GM21619 (cell line): ENCODE measurements at regions not wholly inside any gene's neighbourhood (a gene's known extent, or its start where the extent isn't known, plus 50 kb on each side); places are given as distances from the start of the nearest gene placed in this dataset.

Experiments used
- ATAC-seq: cut with Tn5 transposase; IDR thresholded peaks from one replicate; pipeline ENCODE4 v1.9.1; 2021; ENCODE audit not compliant: unreplicated experiment

DNA sequence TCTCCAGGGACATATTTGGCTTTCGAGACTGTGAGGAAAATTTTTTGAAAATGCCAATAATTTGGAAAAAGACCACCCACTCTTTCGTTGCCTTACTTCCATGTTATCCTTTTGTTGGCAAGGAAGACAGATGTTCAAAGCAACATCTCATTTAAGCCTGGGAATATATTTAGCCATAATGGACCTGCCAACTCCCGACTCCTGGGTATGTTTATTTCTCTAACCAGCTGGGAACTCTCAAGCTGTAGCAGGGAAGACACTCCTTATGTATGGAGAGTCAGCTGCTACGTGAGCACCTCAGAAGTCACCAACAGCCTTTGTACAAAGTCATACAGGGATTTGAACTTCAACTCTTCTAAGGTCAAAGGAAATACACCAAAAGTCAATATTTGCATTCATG lies 96.5 kb upstream of the DAAM1 start:
- ATAC-seq: no peak

DNA sequence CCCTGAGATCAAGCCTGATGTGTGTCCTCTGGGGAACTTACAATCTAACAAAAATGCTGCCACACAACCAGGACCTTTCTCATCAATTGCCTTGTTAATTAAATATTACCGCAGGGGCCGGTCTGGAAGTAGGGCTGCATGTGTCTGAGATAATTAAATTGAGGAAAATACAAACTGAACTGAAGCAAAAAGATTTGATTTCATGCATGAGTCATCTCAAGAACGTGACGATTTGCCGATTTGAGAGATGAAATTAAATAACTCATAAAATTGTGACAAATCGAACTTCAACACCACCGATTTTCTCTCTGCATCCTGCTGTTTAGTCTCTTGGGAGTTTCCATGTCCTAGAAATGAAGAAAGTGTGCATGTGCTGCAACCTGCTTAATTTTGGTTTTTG lies 94.6 kb upstream of the DAAM1 start:
- no peak for ATAC-seq

DNA sequence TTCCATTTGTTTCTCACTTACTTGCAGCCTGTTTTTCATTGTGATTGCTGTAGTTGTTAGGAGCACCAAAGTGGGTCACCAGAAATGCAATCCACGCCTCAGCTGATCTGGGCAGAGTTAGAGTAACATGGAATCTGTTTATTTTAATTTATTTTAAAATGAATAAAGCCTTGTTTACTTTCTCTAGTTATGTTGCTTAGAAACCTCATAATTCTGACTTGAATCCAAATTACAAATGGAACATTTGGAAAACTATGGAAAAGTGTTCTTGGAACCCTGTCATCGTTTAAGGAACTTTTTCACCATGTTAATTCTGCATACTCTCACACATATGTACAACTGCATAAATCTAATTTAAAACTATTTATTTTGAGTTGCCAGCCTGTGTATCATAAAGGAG lies 92.2 kb upstream of the DAAM1 start:
- ATAC-seq: no peak

DNA sequence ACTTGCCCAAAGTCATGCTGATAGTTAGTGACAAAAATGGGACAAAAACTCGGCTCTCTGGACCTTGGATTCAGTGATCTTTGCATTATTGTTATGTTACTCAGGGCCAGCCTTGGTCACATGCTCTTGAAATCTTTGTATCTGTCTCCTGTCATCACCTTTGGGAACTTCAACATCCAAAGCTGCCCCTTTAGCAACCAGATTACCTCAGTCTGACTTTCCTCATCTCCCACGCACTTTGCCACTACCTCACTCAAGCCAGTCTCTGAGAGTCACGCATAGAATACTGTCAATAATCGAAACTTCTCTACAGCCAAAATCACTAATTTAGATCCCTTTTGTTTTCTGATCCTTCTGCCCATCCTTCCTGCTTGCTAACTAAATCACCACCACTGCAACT lies 90.8 kb upstream of the DAAM1 start:
- ATAC-seq: no peak

DNA sequence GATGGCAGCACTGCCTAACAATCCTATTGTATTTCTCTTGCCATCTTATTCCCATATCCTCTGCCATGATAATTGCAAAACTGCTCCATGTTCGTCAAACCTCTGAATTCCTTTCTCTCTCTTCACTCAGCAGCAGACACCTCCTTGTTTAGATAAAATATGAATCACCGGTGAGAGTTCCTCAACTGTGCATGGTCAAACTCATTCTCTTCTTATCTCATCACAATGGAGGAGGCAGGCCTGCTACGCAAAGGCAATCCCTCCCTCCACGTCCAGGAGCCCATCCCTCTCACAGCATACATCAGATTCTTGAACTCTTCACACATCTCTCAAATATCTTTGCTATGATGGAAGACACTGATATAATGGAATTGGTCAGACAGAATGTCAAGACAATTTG lies 90.1 kb upstream of the DAAM1 start:
- ATAC-seq: no peak

DNA sequence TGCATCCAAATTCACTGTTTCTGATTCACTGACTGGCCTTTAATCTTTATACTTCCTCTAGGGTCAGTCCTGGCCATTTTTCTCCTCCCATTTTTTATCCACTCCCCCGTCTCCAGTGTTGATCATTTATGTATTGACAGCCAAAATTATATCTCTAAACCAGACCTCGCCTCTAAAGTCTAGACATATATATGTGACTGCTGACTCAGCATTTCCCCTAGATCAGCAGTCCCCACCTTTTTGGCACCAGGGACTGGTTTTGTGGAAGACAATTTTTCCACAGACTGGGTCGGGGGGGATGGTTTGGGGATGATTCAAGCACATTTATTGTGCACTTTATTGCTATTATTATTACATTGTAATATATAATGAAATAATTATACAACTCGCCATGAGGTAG lies 88.3 kb upstream of the DAAM1 start:
- no peak for ATAC-seq

DNA sequence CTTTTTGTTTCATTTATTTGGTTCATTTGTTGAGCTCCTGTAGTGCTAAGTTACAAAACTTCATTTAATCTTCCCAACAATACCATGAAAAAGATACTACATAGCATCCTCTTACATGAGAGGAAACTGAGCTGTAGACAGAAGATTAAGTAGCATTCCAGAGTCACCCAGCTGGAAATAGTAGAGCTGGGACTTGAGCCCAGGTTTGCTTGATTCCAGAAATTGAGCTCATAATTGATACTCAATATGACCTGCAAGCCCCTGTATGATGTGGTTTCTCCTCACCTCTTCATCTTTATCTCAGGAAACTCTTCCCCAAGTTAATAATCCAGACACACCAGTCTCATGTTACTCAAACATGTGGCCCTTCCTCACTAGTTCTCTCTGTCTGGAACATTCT lies 87.0 kb upstream of the DAAM1 start:
- ATAC-seq: no peak

DNA sequence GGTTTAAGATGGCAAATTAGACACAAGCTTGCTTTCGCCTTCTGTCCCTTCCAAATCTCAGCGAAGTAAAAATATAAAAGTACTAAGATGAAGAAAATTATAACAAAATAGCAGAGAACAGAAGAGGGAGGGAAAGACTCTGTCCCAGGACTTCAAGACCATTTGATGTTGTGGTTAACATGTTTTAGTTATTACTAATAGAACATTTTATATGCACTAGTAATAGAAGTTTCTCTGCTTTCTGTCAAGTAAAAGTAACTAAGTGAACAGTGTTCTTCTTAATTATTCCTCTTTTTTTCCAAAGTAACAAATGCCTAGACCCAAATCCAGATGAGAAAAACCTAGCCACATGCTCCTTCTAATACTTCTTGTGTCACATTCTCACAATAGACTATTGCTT lies 85.1 kb upstream of the DAAM1 start:
- no peak for ATAC-seq

DNA sequence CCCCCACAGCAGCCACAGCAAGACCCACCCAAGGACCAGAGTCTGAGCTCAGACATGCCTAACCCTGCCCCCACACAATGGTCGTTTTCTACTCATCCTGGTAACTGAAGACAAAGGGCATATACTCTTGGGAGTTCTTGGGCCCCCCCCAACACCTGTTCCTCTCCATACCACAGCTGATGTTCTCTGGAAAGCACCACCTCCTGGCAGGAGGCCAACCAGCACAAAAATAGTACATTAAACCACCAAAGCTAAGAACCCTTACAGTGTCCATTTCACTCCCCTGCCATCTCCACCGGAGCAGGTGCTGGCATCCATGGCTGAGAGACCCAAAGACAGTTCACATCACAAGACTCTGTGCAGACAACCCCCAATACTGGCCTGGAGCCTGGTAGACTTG lies 80.6 kb upstream of the DAAM1 start:
- no peak for ATAC-seq

DNA sequence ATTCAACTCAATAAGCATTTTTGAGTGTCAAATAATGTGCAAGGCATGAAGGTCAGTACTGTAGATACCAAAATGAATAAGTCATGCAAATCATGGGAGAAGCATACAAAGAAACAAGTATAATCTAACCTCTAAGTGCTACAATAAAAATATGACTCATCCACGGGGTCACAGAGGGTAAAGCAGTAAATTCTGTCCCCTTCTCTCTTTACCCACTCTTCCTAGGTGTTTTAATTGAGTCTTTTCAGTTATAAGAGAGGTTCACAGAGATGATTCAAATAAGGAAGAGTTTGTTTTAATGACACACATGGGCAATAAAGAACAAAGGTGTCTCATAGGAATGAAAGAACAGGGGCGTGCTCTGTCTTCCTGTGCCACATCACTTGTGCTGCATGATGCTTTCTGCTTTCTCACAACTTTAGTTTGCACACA lies 71.5 kb upstream of the DAAM1 start:
- no peak for ATAC-seq

DNA sequence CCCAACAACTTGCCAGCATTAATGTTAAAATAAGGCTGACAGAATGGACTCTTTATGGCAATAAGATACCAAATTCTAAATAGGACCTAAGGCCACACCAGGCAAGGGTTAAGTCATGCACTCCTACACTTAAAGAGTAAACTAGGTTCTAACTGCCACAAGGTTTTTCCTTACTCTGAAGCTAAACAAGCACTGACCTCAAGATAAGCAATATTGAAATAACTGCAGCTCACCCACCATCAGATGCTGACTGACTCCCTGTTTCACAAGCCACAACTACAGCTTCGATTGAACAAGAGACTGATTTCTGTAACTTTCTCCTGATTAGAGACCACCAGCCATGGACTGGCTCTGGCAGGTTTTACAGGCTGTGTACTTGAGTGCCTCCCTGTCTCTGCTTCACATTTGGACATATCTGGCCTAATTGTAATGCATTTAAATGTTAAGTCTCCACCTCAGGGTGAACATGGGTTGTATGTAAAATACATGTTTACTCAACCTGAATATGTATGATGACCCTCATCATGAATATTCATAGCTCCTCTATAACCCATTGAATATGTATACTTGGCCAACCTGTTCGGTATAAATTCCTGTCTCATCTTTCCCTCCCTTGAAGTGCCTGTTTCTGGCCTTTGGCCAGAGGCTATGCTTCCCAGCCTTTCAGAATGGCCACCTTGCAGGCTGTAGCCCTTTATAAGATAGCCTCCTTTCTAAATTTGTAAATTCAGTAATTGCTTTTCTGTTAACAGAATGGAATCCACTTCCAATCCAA lies 70.5 kb upstream of the DAAM1 start:
- no peak for ATAC-seq

DNA sequence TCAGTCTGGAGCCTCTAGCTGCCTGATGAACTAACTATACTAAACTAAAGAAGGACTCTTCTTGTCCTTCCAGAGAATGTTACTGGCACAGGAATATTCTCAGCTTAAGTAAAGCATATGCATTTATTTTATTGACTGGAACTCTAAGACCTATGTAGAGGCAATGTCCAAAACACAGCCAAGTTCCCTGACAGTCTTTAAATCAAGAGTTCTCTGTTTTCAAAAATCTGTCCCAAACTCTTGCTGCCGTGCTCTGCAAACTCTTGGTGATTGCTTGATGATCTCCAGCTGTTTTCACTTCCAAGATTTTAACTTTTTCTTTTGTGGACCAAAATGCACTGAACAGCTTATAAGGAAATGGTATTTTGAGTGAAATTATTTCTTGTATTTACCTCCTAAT lies 67.5 kb upstream of the DAAM1 start:
- ATAC-seq: no peak

DNA sequence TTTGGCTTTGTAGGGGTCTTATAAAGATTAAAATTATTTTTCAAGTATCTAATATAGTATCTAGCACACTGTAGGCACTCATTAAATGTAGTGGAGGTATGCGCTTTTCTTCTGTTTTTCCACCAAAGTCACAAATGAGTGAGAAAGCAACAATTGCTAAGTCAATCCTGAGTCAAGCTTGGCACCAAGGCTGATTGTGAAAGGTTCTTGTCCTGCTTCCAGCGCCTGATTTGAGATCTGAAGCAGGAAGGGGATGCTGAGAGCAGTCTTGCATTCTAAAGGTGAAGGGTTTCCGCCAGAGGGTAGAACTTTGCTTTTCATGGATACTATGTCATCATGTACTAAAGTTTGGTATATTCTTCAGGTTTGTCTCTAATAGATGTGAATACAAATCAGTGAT lies 64.9 kb upstream of the DAAM1 start:
- ATAC-seq: no peak

DNA sequence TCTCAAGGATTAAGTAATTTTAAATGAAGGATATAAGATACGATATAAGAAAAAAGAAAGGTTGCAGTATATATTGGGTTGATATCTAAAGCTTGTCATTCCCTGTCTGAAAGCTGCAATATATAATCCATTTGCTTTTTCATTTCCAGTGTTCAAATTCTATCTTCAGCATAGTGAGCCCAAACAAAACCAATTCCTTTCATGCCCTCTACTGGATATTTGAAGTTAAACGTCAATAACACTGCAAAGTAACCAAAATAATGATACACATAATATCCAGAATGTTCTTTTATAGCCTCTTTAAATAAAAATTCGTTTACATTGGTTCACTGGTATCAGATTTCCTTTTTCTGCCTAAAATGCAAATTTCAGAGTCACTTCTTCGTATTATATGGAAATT lies 64.5 kb upstream of the DAAM1 start:
- no peak for ATAC-seq

DNA sequence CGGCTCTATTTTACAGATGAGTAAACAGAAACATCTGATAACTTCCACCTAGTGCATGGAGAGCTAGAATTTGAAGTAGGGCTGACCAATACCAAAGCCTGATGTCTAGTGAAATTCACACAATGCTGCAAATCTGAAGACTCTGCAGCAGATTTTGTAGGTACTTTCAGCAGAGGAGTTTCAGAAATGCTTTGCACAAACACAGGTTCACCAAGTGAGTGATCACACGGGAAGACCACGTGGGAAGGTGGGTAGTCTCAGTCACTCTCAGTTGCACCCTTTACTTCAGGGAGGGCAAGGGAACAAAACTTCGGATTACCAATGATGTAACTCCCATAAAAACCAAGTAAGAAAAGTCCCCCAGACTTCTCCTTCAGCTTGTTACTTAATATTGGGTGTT lies 63.3 kb upstream of the DAAM1 start:
- ATAC-seq: no peak

DNA sequence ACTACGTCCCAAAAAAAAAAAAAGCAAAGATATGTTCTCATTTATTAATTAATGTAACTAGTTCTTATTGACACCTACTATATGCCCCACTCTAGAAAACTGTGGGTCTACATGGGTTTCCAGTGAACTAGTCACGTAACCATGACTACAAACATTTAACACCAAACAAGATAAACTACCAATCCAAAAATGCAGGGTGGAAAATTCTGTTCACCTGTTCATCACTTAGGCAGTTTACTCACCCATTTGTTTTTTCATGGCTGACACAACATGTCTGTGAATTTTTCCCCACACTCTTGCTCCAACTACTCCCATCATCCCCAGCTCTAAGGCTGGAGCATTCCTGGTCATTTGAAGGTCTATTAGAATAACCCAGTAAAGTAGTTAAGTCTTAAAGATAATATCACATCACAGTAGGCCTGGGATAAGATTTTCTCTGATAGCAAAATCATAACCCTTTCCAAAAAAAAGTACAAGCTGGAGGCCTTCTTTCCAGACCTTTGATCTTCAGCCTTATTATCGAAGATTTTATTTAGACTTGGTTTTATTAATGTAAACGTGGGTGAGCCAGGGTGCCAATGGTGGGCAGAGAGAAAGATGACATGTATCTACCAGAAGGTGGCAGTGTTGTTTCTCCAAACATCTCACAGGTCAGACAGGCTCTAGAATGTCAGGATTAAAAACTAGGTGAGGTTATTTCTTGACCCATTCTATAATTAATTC lies 61.6 kb upstream of the DAAM1 start:
- ATAC-seq: no peak

DNA sequence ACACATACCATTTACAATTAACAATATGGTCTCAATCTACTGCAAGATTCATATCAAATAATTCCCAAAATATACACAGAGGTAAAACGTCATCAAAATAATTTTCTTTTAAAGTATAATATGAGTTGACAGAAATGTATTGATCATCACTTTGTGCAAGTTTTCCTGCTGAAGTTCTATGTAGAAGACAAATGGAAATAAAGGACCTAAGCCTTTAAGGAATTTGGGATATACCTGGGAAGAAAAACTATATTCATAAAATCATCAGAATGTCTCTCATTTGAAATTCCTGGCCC lies 61.1 kb upstream of the DAAM1 start:
- ATAC-seq: no peak

DNA sequence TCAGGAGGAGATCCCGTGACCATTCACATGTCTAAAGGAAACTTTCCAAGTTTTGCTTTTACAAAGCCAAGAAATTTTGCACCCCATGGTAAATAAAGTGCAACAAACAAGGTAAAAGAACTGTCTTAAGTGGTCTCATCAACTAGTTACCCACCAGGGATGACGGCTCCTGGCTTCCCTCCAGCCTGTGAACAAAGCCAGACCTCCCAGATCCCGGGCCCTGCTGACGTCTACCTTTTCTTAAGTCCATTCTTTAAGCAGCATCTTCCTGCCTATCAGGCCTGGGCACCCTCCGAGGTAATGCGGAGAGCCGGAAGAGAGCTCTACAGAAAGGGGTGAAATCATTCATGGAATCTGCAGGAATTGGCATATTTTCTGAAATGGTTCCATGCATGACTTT lies 58.0 kb upstream of the DAAM1 start:
- no peak for ATAC-seq

DNA sequence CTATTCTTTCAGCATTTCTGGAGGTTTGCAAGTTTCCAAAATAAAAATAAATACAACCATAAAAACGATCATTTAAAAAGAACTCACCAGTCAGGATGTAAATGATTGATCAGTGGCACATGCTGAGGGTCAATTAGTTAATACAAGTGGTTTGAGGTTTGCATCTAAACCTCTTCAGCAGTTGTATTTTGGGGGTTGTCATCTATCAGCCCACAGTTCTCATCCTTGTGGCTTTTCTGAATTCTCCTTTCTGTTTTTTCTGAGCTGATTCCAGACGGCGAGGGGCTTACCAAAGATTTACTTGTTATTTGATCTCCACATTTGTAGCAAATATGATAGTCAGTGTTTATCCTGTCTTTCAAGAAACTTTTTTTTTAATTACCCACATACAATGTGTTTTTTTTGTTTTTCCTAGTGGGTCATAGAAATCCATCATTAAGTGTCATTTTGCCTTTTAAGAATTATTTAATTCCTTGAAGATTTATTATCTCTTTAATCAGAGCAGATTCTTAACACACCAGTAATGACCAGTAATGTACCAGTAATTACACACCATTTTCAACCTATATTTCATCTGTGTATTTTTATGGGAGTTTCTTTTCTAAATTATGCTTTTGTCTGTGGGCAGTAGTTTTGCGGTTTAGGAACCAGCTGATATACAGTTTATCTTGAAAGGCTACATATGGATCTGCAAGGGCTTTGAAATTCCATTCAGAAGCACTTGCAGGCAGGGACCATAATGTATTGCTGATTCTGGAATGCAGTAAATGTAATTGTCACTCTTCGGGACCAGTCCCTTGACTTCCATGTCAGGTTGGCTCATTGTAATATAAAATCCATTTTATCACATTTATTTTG lies 56.3 kb upstream of the DAAM1 start:
- no peak for ATAC-seq

DNA sequence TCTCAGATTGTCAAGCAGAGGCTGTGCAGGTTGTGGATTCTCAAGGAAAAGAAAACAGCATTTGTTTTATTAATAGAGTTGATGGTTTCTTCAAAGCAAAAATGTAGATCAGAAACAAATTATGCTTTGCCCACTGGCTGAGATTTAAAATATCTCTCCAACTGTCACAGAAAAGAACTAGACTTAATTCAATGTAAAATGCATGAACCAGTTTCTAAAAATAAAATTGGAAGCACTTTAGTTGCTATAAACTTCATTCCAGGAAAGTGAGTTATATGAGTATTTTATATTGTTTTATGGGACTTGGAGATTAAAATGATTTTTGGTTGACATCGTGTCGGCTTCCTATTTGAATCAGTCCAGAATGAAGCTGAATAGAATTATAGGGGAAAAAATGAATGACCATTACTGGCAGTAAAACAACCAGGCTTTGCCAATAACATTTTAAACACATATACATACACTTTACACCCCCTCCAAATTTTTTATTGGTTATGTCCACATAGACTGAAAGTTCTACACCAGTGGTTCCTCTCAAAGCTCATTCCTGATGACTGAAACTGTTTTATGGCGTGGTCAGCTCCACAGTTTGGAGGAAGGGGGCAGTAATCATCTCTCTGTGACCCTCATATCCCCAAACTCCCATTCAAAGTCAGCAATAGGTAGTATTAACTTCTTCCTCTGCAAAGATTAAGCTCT lies 55.5 kb upstream of the DAAM1 start:
- no peak for ATAC-seq

DNA sequence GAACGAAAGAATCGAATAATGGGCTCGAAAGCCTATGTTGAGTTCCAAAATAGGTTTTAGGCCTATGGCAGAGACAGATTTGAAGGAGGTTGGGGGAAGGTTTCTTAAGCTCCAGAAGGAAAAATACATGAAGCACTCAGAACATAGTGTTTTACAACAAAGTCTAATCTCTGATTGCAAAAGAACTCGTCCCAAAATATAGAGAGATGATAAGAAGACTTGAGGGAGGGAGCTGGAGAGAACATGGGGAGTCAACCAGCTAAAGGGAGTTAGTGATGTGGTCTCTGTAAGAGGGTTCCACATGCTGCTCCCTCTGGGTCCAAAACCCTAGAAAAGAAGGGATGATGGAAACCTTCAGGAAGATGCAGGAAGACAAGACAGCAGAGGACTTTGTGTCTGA lies 54.8 kb upstream of the DAAM1 start:
- ATAC-seq: no peak
